SIG-M5 treated with dmso at 0.1 percent for 504 hours (cell line): ENCODE measurements at regions not wholly inside any gene's neighbourhood (a gene's known extent, or its start where the extent isn't known, plus 50 kb on each side); places are given as distances from the start of the nearest gene placed in this dataset.

Experiments used
- DNase-seq: peaks from one replicate; lab custom pipeline; 2025; ENCODE audit not compliant: unreplicated experiment; lab: John Stamatoyannopoulos, UW

DNA sequence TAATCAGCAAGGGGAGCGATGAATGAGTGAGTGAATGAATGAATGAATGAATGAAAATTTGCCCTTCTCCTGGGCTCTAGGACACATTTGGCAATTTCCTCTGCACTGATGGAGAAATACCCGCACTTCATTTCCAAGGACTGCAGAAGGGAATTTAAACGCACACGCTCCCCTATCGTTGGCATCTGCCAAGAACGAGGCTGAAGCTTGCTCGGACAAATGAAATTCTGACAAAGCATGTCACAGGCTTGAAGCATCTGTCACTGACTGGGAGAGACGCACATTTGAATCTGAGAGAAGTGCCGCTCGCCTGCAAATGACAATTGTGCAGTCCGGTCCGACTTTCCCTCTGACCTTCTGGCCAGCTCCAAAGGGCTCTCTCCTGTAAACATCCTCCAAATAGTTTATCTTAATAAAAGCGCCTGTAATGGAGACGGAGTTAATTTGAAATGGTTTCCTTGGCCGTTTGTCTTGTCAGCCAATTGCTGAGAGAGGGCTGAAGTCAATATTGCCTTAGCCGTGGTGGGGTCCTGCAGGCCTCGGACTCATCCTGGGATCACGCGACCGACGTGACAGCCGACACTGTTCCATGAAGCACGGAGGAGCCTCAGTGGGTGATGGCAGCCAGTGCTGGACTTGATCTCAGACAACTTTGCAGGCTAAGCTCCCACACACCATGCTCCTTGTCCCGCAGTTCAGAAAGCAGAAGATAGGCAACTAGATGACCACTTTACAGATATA lies 260.7 kb downstream of the MN1 start:
- no peak for DNase-seq

DNA sequence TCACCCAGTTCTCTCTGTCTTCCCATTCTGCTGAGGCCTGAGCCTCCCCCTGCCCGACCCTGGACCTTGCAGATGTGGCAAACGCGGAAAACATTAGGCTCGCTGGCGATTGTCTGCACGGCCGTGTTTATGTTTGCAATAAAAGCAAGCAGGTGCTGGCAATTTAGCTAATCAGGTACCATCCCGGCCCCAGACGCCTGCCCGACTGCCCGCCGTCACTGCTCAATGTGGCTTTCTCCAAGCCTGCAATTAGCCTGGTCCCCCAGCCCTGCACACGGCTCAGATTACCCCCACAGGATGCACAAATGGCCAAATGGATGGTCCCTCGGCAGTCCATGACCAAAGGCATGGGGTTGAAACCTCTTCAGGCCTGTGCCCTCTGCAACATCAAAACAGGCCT lies 259.7 kb downstream of the MN1 start:
- no peak for DNase-seq

GRCh38 chr22:27542602-27543001 lies 259.0 kb downstream of the MN1 start:
- DNase-seq, result no peak

DNA sequence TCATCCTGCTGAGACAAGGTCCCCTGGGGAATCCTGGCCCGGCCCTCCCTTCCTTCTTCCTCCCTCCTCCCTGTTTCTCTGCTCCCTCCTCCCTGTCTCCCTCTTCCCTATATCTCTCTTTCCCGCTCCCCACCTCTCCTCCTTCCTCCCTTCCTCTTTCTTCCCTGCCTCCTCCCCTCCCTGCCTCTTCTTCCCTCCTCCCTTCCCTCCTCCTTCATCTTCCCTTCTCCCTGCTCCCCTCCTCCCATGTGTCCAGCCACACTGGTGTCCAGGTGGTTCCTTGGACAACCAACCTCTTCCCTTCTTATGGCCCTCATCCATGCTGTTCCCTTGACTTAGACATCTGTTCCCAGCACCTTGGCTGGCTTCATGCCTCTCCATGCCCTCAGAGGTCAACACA lies 258.1 kb downstream of the MN1 start:
- no peak for DNase-seq

GRCh38 chr22:27545085-27545484 lies 256.5 kb downstream of the MN1 start:
- DNase-seq, result no peak

GRCh38 chr22:27546157-27546935 lies 255.2 kb downstream of the MN1 start:
- DNase-seq, result no peak

DNA sequence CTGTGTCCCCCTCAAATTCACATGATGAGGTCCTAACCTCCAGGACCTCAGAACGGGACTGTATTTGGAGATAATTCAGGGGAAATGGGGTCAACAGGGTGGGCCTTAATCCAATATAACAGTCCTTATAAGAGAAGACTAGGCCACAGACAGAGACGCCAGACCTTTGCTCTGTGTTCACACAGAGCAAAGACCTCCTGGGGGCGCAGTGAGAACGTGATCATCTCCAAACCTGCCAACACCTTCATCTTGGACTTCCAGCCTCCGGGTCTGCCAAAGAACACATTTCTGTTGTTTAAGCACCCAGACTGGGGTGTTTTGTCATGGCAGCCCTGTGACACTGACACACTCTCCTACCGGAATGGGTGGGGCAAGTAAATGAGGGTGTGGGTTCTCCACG lies 250.2 kb downstream of the MN1 start:
- no peak for DNase-seq

GRCh38 chr22:27552176-27552575 lies 249.4 kb downstream of the MN1 start:
- DNase-seq, result no peak

GRCh38 chr22:27552863-27553262 lies 248.7 kb downstream of the MN1 start:
- DNase-seq, result no peak

GRCh38 chr22:27554106-27554811 lies 247.3 kb downstream of the MN1 start:
- DNase-seq, result no peak

DNA sequence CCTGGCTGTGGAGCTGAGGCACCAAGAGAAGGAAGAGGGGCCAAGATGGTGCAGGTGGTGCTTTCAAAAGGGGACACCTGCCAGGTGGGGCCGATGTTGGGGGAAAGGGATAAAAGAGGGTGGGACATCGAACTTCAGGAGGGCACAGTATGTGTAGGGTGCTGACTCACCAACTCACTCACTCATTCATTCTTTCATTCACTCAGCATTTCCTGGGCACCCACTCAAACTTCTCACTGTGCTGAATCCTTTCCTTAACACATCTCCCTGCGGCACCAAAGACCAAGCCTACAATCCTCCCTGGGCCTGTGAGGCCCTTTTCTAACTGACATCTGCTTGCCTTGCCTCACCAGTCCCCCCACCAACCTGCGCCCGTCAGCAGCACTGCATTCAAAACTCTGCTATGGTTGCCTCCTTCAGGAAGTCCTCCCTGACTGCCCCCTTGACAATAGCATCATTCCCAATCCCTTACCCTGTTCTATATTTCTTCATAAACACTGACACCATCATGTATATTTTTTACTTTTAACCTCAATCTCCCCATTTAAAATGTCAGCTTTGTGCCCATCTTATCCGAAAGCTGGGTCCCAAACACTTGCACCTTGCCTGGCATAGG lies 246.6 kb downstream of the MN1 start:
- DNase-seq, result no peak

- no peak for DNase-seq
Measured at GRCh38 chr22:27556371-27556770, 245.2 kb downstream of the MN1 start.

- no peak for DNase-seq
Measured at GRCh38 chr22:27557286-27558008, 244.1 kb downstream of the MN1 start.

DNA sequence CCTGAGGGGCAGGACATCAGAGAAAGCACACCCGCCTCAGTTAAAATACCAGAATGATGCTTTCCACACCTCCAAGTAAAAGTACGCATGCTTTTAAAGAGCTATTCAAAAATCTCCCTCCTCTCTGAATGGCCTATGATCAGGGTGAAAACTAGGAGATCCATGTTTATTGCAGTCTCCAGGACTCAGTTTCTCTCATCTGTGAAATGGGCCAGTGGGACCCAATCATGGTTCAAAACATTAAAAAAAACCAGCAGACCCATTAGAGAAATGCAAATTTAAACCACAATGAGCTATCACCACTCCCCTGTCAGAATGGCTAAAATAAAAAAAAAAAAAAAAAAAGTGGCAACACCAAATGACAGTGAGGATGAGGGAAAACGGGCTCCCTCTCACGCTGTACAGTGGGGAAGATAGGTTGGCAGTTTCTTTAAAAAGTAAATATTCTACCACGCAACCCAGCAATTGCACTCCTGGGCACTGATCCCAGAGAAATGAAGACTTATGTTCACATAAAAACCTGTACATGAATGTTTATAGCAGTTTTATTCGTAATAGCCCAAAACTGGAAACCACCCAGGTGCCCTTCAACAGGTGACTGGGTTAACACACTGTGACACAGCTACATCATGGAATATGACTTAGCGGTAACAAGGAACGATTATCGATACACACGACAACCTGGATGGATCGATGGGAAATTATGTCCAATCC lies 242.7 kb downstream of the MN1 start:
- DNase-seq, result no peak

DNA sequence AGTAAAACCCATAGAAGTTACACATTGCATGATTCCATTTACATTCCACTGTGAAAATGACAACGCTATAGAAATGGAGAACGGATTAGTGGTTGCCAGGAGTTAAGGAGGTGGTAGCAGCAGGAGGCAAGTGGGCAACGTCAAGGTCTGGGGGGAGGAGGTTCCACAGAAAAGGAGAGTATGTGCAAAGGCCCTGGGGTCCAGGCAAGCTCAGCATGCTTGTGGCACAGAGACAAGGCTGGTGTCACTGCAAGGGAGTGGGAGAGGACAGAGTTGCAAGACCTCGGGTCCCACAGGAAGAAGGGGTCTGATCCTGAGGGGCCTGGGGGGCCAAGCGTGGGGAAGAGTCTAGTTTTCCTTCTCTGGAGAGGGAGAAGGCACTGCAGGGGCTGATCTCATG lies 240.8 kb downstream of the MN1 start:
- no peak for DNase-seq

DNA sequence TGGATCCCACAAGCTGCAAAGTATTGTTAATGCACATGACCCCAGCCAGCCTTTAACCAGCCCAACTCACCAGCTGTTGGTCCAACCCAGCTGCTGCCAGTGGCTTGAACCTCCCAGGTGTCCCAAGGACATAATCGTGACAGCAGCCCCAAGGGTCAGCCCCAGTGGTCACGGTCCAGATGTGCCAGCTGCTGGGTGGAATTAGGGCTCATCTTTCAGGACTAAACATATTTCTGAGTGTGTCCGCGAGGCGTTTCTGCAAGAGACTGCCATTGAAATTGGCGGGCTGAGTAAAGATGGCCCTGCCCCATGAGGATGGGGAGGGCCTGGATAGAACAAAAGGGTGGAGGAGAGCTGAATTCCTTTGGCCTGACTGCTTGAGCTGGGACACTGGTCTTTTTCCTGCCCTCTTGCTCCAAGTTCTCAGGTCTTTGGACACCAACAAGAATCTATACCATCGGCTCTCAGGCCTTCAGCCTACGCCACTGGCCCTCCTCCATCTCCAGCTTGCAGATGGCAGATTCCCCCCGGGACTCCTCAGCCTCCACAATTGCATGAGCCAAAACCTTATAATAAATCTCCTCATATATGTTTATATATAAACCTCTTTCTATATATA lies 240.2 kb downstream of the MN1 start:
- no peak for DNase-seq

DNA sequence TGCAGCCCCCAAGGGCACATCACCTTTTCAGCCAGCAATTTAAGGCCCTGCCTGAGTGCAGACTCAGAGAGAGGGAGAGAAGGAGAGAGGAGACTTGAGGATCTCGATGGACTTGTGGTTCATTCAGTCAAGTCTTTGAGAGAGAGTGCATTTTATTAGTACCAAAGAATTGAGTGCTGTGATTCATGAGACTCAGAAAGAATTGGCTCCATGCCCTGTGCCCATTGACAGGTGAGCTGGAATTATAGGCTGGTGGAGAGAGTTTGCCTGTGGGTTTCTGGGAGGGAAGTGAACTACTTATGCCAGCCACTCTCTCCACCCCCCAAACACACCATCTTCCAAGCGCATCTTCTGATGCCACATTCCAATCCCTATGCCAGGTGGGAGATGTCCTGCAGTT lies 236.8 kb downstream of the MN1 start:
- DNase-seq, result no peak

- no peak for DNase-seq
Measured at GRCh38 chr22:27566602-27567001, 235.0 kb downstream of the MN1 start.

DNA sequence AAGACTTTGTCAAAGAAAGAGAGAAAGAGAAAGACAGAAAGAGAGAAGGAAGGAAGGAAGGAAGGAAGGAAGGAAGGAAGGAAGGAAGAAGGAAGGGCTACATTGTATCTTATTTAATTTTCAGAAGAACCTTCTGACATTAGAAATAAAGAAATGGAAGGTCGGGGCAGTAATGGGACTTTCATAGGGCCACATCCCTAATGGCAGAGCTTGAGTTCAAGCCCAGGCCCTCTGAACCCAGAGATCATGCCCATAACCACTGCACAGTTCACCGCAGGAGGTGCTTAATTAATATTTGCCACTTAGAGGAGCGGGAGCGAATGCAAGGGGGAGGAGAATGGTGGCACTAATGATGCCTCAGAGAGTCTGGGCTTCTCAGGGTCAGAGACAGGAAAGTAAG lies 233.3 kb downstream of the MN1 start:
- DNase-seq, result no peak
